Epithelial cell of proximal tubule (primary cell): ENCODE measurements at regions not wholly inside any gene's neighbourhood (a gene's known extent, or its start where the extent isn't known, plus 50 kb on each side); places are given as distances from the start of the nearest gene placed in this dataset.
A peak's percentile ranks its signal among the peaks of the same experiment; 100 is the strongest.

Experiments used
- DNase-seq: peaks from one replicate; pipeline ENCODE4 v3.0.0-alpha.2; 2011; ENCODE audit warnings: low read depth
- H3K4me3 ChIP-seq: 2 replicates; pipeline ENCODE4 v1.5.1; 2011; ENCODE audit warnings: low read depth, mild to moderate bottlenecking, low read length
- TF ChIP-seq, protein P1 (sequence below): conservative IDR thresholded peaks from 2 replicates; pipeline ENCODE4 v1.5.1; 2012; ENCODE audit warnings: low read depth, mild to moderate bottlenecking, low read length

DNA sequence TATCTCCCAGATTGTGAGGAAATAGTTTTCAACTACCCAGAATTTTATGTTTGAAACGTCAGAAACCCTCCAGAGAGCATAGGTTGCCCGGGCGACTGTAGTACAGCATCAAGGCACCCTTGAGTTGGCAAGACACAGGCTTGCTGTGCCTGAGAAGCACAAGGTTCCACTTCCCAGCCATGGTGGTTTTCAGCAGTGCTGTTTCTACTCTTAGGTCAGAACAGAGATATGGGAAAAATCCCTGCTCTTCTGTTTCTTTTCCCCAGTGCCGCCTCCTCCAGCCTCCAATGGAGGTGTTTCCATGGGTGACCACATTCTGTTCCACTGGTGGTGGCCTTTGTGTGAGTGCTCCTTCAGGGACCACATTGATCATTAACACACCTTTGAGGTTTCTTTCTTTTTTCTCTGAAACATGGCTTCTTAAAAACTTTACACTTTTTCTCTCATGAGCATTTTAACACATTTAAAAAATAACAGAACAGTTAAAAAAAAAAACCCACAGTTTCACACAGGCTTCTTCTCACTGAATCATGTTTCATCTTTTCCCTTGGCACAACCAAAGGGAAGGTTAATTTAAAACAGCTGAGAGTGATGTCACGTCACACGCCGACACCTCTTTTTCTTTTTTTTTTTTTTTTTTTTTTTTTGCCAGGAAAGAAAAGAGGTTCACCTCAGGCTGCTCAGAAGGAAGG, 229.3 kb upstream of the HDAC4 start:
- TF ChIP-seq, protein P1, sequence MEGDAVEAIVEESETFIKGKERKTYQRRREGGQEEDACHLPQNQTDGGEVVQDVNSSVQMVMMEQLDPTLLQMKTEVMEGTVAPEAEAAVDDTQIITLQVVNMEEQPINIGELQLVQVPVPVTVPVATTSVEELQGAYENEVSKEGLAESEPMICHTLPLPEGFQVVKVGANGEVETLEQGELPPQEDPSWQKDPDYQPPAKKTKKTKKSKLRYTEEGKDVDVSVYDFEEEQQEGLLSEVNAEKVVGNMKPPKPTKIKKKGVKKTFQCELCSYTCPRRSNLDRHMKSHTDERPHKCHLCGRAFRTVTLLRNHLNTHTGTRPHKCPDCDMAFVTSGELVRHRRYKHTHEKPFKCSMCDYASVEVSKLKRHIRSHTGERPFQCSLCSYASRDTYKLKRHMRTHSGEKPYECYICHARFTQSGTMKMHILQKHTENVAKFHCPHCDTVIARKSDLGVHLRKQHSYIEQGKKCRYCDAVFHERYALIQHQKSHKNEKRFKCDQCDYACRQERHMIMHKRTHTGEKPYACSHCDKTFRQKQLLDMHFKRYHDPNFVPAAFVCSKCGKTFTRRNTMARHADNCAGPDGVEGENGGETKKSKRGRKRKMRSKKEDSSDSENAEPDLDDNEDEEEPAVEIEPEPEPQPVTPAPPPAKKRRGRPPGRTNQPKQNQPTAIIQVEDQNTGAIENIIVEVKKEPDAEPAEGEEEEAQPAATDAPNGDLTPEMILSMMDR = no peak
- H3K4me3 ChIP-seq = no peak overlapping the region
- DNase-seq = peak; percentile 2

DNA sequence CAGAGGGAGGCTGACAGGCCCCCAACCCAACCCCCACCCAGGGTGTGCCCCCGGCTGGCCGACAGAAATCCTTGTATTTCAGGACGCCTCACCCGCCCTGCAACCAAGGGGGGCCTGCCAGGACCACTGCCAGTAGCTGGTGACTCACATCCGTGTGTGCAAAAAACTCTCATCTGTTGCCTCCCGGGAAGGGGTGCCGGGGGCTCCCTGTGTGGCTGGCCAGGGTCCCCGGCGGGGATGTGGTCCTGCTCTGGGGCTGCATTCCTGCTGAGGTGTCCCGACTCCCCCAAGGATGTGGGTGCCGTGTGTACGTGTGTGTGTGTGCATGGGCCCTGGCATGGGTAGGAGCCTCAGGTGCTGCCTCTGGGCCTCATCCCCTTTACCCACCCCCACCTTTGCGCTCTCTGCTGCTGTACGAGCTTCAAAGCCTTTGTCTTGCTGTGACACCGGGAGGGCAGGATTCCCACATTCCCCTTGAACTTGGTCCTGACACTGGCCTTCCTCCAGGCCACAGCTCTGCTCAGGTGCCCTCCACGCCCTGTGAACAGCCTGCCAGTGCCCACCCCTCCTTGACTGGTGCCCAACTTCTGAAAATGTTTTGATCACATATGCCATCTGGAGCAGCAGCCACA, 226.3 kb upstream of the HDAC4 start:
- TF ChIP-seq, protein P1 = no peak
- no peak overlapping the region for H3K4me3 ChIP-seq
- DNase-seq = no peak

DNA sequence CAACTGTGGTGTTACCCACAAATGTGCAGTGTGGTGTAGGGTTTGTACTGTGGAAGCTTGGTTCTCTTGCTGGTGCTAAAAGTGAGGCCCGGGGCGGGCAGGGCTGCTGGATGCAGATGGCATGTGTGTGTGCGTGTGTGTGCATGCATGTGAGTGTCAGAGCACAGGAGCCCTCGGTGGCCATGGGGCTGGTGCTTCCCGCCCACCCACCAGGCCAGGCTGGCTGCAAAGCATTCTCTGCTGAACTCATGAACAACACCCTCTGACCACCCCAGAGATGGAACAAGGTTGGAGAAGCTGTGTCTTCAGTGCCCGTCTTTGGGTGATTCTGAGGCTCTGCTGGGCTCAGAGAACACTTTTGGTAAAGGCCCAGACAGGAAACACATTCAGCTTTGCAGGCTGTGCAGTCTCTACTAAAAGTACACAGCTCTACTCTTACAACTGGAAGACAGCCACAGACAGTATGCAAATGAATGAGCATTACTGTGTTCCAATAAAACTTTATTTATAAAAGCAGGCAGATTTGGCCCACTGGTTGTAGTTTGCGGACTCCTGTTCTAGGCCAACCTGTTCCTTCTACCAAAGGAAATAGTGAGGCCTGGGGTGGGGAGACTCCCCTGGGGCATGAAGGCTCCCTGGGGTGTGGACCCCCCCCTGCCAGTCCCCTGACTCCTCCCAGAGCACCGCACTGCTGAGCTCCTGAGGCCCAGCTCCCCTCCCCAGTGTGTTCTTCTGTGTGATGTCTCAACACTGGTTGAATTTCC, 225.3 kb upstream of the HDAC4 start:
- no peak for DNase-seq
- TF ChIP-seq, protein P1 = no peak
- H3K4me3 ChIP-seq = no peak overlapping the region

DNA sequence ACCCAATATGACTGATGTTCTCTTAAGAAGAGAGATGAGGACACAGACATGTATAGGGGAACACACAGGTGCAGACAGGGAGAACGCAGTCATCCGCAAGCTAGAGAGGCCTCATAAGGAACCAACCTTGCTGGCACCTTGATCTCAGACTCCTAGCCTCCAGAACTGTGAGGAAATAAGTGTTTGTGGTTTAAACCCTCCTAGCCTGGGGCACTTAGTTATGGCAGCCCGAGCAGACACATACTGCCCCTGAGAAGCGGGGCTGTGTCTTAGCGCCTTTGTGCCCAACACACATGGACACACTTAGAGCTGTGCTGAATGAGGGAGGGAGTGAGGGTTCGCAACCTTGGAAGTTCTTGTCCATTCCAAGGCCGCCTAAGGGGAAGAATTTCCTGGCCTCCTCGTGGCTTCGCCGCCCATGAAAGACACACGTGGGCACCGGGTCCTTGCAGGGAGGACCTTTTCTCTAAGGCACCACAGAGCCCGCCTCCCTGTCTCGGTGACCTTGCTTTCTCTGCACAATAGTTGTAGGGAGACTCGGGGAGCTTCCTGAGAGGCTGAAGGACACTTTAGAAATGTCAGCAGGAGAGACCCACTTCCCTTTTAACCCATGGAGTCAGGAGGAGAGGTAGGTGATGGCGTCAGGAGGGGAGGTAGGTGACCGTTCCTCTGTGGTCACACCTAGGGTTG, 224.5 kb upstream of the HDAC4 start:
- no peak overlapping the region for H3K4me3 ChIP-seq
- TF ChIP-seq, protein P1 = no peak
- no peak for DNase-seq

DNA sequence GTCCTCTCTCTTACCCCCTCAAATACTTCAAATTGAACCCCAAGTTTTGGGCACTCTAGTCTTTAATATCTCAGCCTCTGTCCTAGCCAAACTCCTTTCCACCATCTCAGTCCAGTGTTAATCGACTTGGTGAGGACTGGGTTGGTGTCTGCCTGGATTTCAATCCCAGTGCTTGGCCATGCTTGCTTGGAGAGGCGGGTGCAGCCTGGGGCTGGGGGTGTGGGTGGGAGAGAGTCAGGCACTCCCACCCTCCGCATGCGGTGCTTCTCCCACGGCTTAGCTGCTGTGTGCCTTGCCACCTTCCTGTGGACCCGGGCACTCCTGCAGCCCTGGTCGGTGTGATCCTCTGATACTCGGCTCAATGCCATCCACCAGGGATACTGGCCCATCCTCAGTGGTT, 220.8 kb upstream of the HDAC4 start:
- no peak overlapping the region for H3K4me3 ChIP-seq
- DNase-seq = no peak
- TF ChIP-seq, protein P1 = no peak

DNA sequence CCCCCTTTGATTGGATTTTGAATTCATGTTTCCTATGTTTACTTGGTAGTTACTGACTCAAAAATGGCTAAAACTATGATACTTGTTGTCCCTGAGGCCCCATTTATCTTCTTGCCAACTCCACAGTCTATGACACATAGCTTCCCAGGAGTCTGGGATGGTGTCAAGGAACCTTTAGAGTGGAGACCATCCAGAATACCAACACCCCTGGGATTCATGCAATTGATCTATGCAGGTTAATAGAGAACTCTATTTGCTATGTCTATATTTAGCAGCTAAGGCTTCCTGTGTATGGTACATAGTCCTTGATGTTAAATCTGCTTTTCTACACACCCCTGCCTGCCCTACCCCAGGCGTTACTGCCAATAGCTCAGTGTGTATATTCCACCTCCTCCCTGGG, 218.5 kb upstream of the HDAC4 start:
- H3K4me3 ChIP-seq = no peak overlapping the region

More for the DNA sequence above, 218.5 kb upstream of the HDAC4 start:
- TF ChIP-seq, protein P1 = no peak
- DNase-seq = no peak
